ENCODE measurements at regions not wholly inside any gene's neighbourhood (a gene's known extent, or its start where the extent isn't known, plus 50 kb on each side); places are given as distances from the start of the nearest gene placed in this dataset.

DNA sequence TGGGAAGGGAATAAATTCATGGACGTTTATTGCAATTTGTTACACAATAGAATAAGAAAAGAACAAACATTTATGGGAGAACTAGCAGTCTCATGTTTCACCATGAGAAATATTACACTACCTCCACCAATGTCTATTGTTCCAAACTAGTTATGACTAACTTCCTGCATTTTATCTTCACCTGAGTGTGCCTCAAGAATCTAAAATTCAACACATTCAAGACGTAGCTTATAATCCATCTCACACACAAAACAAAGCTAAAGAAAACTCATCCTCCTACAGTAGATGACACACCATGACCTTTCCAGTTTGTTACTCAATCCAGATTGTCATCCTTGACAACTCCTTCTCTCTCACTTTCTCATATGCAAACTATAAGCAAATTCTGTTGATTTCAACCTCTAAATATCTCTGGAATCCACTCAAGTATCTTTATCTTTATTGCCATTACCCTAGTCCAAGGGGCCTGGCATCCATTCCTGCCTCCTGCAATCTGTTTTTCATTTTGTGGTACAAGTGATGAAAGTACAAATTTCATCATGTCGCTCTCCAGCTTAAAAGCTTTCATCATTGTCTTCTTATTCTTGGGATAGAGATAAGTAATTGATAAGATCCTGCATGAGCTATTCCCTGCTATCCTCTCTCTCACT, 229.9 kb downstream of the NR2F2 start:
- Histone ChIP-seq H2AFZ (no peak overlapping the region), H3K36me3 (ENCODE audit: low read depth) (no peaks in the 10 kb centered on the region), H3K9ac (no peak overlapping the region), H3F3A (ENCODE audit: insufficient read depth) (peaks cover 5% of the 10 kb centered on the region; the same call in 1 of the 2 replicates), H3K4me3 (no peak overlapping the region), H3K9me2 (ENCODE audit: insufficient read depth) (no peaks in the 10 kb centered on the region), H3K4me2 (ENCODE audit: unreplicated experiment) (no peak overlapping the region), H3K4me1 (ENCODE audit: insufficient read depth) (0 out of 2 replicates have a peak, but pooled peaks cover 1% of the 10 kb centered on the region), H3K27me3 (replicated peaks; ENCODE audit: insufficient read depth) (no peaks in the 10 kb centered on the region), H3K79me2 (ENCODE audit: insufficient read depth) (no peaks in the 10 kb centered on the region), H4K20me1 (ENCODE audit: insufficient read depth) (no peaks in the 10 kb centered on the region), H3K27ac (peak overlapping the region; percentile 54), H3K9me3 (ENCODE audit: low read depth) (no peaks in the 10 kb centered on the region)
- in situ Hi-C loops (cut with MboI): no loop called here
- peak; percentile 70 for DNase-seq
- WGBS, 2 experiments (ENCODE audit: low coverage in 1 of 2, low lambda C conversion rate in 2 of 2, missing lambda C conversion rate in 2 of 2): 2% methylated on average over 3 of the region's 3 CpGs
- TF ChIP-seq EZH2 (IDR thresholded peaks at IDR 0.05; ENCODE audit: insufficient read depth, poor library complexity, severe bottlenecking): no peak
- peak; percentile 96 for TF ChIP-seq EZH2phosphoT487 (IDR thresholded peaks at IDR 0.05; ENCODE audit: insufficient read depth, low read depth)

DNA sequence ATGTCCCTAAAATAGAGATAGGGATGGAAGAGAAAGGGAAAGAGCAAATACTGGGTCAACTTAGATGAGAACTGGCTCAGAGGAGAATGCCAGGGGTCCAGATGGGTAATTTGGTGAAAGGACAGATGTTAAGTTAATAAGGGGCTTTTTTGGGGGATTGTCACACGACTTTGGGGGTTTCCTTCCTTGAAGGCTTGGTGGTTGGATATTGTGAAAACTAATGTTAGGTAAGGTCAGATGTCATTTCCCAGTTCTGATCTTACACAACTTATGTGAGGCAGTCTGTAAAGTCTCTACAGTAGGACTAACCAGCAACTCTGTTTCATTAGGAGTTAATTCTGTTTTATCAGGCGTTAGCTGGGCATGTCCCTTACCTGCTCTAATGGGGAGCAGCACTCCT, 231.1 kb downstream of the NR2F2 start:
- H3K27ac ChIP-seq: no peak overlapping the region
- 35 to 46% methylated on average over 2 of the region's 2 CpGs for WGBS, 2 experiments (ENCODE audit: low coverage in 1 of 2, low lambda C conversion rate in 2 of 2, missing lambda C conversion rate in 2 of 2)
- H2AFZ ChIP-seq: no peak overlapping the region
- no peak for DNase-seq
- no peaks in the 10 kb centered on the region for H3K9me3 ChIP-seq (ENCODE audit: low read depth)
- H3F3A ChIP-seq (ENCODE audit: insufficient read depth): peaks cover 5% of the 10 kb centered on the region; the same call in 1 of the 2 replicates
- no peaks in the 10 kb centered on the region for H3K27me3 ChIP-seq (replicated peaks; ENCODE audit: insufficient read depth)
- no peak overlapping the region for H3K4me2 ChIP-seq (ENCODE audit: unreplicated experiment)
- TF ChIP-seq EZH2phosphoT487 (IDR thresholded peaks at IDR 0.05; ENCODE audit: insufficient read depth, low read depth): no peak
- H3K79me2 ChIP-seq (ENCODE audit: insufficient read depth): no peaks in the 10 kb centered on the region
- no peaks in the 10 kb centered on the region for H4K20me1 ChIP-seq (ENCODE audit: insufficient read depth)
- H3K4me1 ChIP-seq (ENCODE audit: insufficient read depth): 0 out of 2 replicates have a peak, but pooled peaks cover 4% of the 10 kb centered on the region
- in situ Hi-C loops (cut with MboI): no loop called here
- no peak overlapping the region for H3K4me3 ChIP-seq
- H3K9me2 ChIP-seq (ENCODE audit: insufficient read depth): no peaks in the 10 kb centered on the region
- no peaks in the 10 kb centered on the region for H3K36me3 ChIP-seq (ENCODE audit: low read depth)
- H3K9ac ChIP-seq: no peak overlapping the region

DNA sequence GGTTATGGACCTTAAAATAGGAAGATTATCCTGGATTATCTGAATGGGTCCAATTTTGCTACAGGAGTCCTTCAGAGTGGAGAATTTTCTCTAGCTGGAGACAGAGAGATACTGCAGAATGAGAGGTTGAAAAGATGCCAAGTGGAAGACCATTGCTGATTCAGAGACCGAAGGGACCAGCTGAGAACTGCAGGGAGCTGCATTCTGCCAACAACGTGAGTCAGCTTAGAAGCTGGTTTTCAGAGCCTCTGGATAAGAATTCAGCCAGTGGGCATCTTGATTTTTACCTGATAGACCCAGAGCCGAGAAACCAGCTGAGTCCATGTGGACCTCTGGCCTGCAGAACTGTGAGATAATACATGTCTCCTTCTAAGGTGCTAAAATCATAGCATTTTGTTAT, 234.0 kb downstream of the NR2F2 start:
- Histone ChIP-seq H4K20me1 (ENCODE audit: insufficient read depth) (no peaks in the 10 kb centered on the region), H3K4me3 (no peak overlapping the region)
- WGBS, 2 experiments (ENCODE audit: low coverage in 1 of 2, low lambda C conversion rate in 2 of 2, missing lambda C conversion rate in 2 of 2): 55 to 60% methylated on average over 3 of the region's 3 CpGs

DNA sequence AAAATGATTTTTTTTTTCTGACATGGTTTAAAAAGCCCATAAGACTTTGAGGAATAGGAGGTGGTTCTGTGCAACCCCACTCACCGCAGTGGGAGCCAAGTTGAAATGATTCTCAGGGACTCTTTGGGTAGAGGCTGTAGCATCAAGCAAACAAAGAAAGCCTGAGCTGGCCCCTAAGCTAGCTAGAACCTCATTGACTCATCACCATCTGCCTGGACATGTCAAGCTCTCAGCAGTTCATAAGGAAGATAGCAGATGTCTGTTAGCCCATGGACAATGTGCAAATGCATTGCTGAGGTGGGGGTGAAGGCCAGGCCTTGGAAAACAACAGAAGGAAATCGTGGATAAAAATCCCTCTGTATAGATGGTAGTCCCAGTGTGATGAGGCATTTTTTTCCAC, 234.8 kb downstream of the NR2F2 start:
- no peaks in the 10 kb centered on the region for H3K79me2 ChIP-seq (ENCODE audit: insufficient read depth)
- no peak for DNase-seq
- no peaks in the 10 kb centered on the region for H3K9me3 ChIP-seq (ENCODE audit: low read depth)
- TF ChIP-seq EZH2phosphoT487 (IDR thresholded peaks at IDR 0.05; ENCODE audit: insufficient read depth, low read depth) (no peak), EZH2 (IDR thresholded peaks at IDR 0.05; ENCODE audit: insufficient read depth, poor library complexity, severe bottlenecking) (no peak)
- H3K27ac ChIP-seq: no peak overlapping the region
- no peaks in the 10 kb centered on the region for H4K20me1 ChIP-seq (ENCODE audit: insufficient read depth)
- no peak overlapping the region for H3K4me2 ChIP-seq (ENCODE audit: unreplicated experiment)
- H3F3A ChIP-seq (ENCODE audit: insufficient read depth): no peaks in the 10 kb centered on the region; the same call in 1 of the 2 replicates
- H2AFZ ChIP-seq: no peak overlapping the region
- H3K36me3 ChIP-seq (ENCODE audit: low read depth): no peaks in the 10 kb centered on the region
- H3K4me1 ChIP-seq (ENCODE audit: insufficient read depth): 0 out of 2 replicates have a peak, but pooled peaks cover 4% of the 10 kb centered on the region
- no peak overlapping the region for H3K9ac ChIP-seq
- H3K4me3 ChIP-seq: no peak overlapping the region
- 30 to 49% methylated on average over 2 of the region's 2 CpGs for WGBS, 2 experiments (ENCODE audit: low coverage in 1 of 2, low lambda C conversion rate in 2 of 2, missing lambda C conversion rate in 2 of 2)
- no peaks in the 10 kb centered on the region for H3K9me2 ChIP-seq (ENCODE audit: insufficient read depth)
- H3K27me3 ChIP-seq (replicated peaks; ENCODE audit: insufficient read depth): no peaks in the 10 kb centered on the region
- in situ Hi-C loops (cut with MboI): no loop called here

More for the DNA sequence above, 234.0 kb downstream of the NR2F2 start:
- DNase-seq: peak; percentile 48
- H3F3A ChIP-seq (ENCODE audit: insufficient read depth): peaks cover 5% of the 10 kb centered on the region; the same call in 1 of the 2 replicates
- no peak for TF ChIP-seq EZH2phosphoT487 (IDR thresholded peaks at IDR 0.05; ENCODE audit: insufficient read depth, low read depth)
- TF ChIP-seq EZH2 (IDR thresholded peaks at IDR 0.05; ENCODE audit: insufficient read depth, poor library complexity, severe bottlenecking): no peak
- H3K9ac ChIP-seq: no peak overlapping the region
- no peaks in the 10 kb centered on the region for H3K36me3 ChIP-seq (ENCODE audit: low read depth)
- no peaks in the 10 kb centered on the region for H3K27me3 ChIP-seq (replicated peaks; ENCODE audit: insufficient read depth)
- in situ Hi-C loops (cut with MboI): no loop called here
- 0 out of 2 replicates have a peak, but pooled peaks cover 4% of the 10 kb centered on the region for H3K4me1 ChIP-seq (ENCODE audit: insufficient read depth)
- no peaks in the 10 kb centered on the region for H3K9me2 ChIP-seq (ENCODE audit: insufficient read depth)
- H3K79me2 ChIP-seq (ENCODE audit: insufficient read depth): no peaks in the 10 kb centered on the region
- H3K9me3 ChIP-seq (ENCODE audit: low read depth): no peaks in the 10 kb centered on the region
- H3K4me2 ChIP-seq (ENCODE audit: unreplicated experiment): no peak overlapping the region
- no peak overlapping the region for H2AFZ ChIP-seq
- no peak overlapping the region for H3K27ac ChIP-seq

Measured in GM23248 (cell line).